GM12864 (cell line): ENCODE measurements at regions not wholly inside any gene's neighbourhood (a gene's known extent, or its start where the extent isn't known, plus 50 kb on each side); places are given as distances from the start of the nearest gene placed in this dataset.
"Not testable (repeated sequence)": the region's sequence is repeated elsewhere in the genome, so short reads cannot be mapped to it uniquely, and the experiment has no call there.

ENCODE experiments used
- DNase-seq: peaks from one replicate; pipeline ENCODE4 v3.0.0-alpha.2; 2011; ENCODE audit warnings: low read depth
- H3K4me3 ChIP-seq: 2 replicates; pipeline ENCODE4 v1.5.1; 2011; ENCODE audit warnings: mild to moderate bottlenecking, low read depth, low read length, control low read depth
- TF ChIP-seq, protein P1 (sequence below): IDR thresholded peaks from 2 replicates; pipeline ENCODE4 v1.5.1; 2011; ENCODE audit warnings: low read depth, mild to moderate bottlenecking, moderate library complexity, low read length, control low read depth, inconsistent platforms; ENCODE audit errors: missing control alignments

DNA sequence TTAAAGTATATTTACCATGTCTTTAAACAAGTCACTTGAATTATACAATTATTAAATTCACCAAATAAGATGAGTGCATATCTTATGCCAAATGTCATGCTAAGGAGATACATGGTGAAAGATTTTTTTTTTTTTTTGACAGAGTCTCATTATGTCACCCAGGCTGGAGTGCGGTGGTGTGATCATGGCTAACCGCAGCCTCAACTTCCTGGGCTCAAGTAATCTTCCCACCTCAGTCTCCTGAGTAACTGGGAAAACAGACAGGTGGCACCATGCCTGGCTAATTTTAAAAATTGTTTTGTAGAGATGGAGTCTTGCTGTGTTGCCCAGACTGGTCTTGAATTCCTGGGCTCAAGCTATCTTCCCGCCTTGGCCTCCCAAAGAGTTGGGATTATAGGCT, 149.0 kb upstream of the GOT2 start:
- TF ChIP-seq, protein P1, sequence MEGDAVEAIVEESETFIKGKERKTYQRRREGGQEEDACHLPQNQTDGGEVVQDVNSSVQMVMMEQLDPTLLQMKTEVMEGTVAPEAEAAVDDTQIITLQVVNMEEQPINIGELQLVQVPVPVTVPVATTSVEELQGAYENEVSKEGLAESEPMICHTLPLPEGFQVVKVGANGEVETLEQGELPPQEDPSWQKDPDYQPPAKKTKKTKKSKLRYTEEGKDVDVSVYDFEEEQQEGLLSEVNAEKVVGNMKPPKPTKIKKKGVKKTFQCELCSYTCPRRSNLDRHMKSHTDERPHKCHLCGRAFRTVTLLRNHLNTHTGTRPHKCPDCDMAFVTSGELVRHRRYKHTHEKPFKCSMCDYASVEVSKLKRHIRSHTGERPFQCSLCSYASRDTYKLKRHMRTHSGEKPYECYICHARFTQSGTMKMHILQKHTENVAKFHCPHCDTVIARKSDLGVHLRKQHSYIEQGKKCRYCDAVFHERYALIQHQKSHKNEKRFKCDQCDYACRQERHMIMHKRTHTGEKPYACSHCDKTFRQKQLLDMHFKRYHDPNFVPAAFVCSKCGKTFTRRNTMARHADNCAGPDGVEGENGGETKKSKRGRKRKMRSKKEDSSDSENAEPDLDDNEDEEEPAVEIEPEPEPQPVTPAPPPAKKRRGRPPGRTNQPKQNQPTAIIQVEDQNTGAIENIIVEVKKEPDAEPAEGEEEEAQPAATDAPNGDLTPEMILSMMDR, result no peak
- no peak overlapping the region for H3K4me3 ChIP-seq
- no peak for DNase-seq

DNA sequence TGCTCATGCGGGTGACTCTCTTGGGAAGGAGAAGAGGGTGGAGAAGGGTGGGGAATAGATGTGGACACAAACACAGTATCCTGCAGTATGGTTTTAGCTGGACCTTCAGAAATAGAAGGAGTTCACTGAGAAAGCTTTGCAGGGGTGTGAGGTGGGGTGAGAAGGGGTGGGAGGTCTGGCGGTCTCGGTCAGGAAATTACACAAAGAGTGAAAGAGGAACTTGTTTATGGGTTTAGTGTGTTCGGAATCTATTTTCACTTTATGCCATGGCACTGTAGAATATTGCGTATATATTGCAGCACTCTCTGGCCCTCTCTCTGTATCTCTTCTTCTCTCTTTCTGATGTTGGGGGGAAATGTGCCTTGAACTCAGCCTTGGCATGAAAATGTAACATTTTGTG, 148.2 kb upstream of the GOT2 start:
- peak; percentile 26 for DNase-seq
- TF ChIP-seq, protein P1, result no peak
- no peak overlapping the region for H3K4me3 ChIP-seq

DNA sequence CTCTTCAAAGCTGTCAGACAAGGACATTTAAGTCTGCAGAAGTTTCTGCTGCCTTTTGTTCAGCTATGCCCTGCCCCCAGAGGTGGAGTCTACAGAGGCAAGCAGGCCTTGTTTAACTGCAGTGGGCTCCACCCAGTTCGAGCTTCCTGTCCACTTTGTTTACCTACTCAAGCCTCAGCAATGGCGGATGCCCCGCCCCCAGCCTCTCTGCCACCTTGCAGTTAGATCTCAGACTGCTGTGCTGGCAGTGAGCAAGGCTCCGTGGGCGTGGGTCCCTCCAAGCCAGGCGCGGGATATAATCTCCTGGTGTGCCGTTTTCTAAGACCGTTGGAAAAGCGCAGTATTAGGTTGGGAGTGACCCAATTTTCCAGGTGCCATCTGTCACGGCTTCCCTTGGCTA, 144.5 kb upstream of the GOT2 start:
- H3K4me3 ChIP-seq, DNase-seq: not testable (repeated sequence)

DNA sequence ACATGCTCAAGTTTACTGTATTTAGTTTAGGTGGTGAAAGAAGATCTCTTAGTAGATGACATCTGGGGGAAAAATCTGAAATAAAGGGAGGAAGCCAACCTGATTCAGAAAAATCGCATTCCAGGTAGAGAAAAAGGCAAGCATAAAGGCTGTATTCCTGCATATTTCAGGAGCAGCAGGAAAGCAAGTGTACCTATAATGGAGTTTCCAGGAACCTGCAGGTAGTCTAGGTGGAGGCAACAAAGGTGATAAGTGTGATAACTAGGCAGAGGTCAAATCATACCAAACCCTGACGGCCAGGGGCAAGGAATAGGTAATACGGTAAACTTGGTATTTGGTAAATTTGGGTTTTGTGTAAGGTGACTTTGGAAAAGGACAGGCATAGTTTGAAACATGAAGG, 132.8 kb upstream of the GOT2 start:
- H3K4me3 ChIP-seq, result no peak overlapping the region
- DNase-seq, result no peak
- TF ChIP-seq, protein P1, result no peak

DNA sequence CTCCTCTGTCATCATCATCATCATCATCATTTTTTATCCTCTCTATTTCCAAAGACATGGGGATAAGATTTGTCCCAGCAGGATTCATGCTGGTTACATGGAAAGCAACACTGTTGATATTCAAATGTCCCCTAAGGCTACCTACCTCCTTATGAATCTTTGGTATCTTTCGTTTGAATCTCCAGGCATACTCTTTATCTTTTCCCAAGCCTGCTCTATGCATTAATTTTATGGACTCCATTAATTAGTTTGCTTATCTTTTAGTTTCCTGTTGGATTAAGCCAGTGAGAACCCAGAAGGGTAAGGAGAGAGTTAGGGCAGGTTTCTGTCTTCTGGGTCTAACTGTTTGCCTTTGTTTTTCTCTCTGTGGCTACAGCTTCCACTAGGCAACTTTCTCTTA, 129.6 kb upstream of the GOT2 start:
- H3K4me3 ChIP-seq, result no peak overlapping the region
- TF ChIP-seq, protein P1, result no peak
- DNase-seq, result no peak

DNA sequence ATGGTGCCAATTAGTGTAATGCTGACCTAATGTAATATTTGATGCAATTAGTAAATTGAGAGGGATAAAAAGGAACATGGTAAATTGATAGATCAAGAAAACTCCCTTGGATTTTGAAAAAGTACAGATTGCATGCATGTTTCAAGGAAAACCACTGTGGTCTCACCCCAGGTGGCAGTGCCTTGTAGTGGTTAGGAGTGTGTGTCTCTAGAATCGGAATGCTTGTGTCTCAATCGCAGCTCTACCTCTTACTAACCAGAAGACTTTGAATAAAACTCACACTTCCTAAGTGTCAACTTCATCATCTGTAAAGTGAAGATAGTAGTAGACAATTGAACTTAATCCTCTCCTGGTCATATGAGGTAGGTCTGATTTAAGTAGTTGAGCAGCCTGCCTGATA, 128.9 kb upstream of the GOT2 start:
- no peak for DNase-seq
- TF ChIP-seq, protein P1, result no peak
- H3K4me3 ChIP-seq, result no peak overlapping the region

DNA sequence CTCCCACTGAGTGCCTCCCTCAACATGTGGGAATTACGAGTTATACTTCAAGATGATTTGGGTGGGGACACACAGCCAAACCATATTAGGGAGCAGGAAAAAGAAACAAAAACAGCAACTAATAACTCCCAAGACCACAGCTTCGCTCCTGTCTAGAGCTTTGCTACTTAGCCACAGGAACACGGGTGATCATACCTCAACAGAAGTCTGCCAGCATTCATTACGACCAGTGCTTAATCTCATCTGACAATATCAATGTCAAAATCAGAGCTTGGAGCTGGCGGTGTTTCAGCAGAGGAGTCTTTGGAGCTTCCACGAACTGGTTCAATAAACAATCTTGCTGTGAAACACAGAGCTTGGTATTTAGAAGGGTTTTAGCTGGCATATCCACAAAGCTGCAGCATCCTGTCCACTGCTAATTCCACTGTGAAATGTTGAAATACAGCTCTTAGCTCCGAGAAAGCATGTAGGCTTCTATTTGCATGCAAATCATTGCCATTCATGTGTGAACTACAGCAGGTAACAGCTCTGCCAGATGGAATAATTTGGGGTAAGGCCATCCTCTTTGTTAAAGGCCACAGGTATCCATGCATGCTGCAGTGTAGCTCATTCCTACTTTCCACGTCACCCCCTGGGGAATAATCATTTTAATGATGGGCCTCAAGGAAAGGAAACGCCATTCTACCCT, 128.4 kb upstream of the GOT2 start:
- TF ChIP-seq, protein P1, result no peak
- no peak for DNase-seq
- H3K4me3 ChIP-seq, result no peak overlapping the region
